Heart right ventricle (tissue), 16 donors: ENCODE measurements at regions not wholly inside any gene's neighbourhood (a gene's known extent, or its start where the extent isn't known, plus 50 kb on each side); places are given as distances from the start of the nearest gene placed in this dataset.
A peak's percentile ranks its signal among the peaks of the same experiment; 100 is the strongest.

Experiments used
- ATAC-seq, 8 donors: fragments of 200-7000 bp; cut with Tn5 transposase; one replicate each; pipeline ENCODE4 v1.9.1; 2020; ENCODE audit warnings: mild to moderate bottlenecking in 8 of 8, moderate library complexity in 8 of 8, moderate number of reproducible peaks in 1 of 8
- DNase-seq, 2 donors: peaks; one replicate each; pipeline ENCODE4 v3.0.0-alpha.2; 2020
- H3K27ac ChIP-seq, 10 donors: fragments of 200-600 bp; sonication (generic) in 2 of 10; one replicate each; pipeline versions ENCODE4 v1.5.0 to v1.8.0; 2020 to 2022; ENCODE audit warnings: mild to moderate bottlenecking in 3 of 10
- H3K27me3 ChIP-seq, 7 donors: fragments of 200-600 bp; one replicate each; pipeline ENCODE4 v1.8.0; 2021 to 2022; ENCODE audit warnings: mild to moderate bottlenecking in 2 of 7
- H3K36me3 ChIP-seq, 9 donors: fragments of 200-600 bp; sonication (generic) in 1 of 9; one replicate each; pipeline versions ENCODE4 v1.5.0 to v1.8.0; 2020 to 2022; ENCODE audit warnings: mild to moderate bottlenecking in 2 of 9
- H3K4me1 ChIP-seq, 9 donors: fragments of 200-600 bp; sonication (generic) in 1 of 9; one replicate each; pipeline versions ENCODE4 v1.5.0 to v1.8.0; 2020 to 2022; ENCODE audit warnings: mild to moderate bottlenecking in 4 of 9
- H3K4me3 ChIP-seq, 10 donors: fragments of 200-600 bp; sonication (generic) in 2 of 10; one replicate each; pipeline versions ENCODE4 v1.5.0 to v1.8.0; 2020 to 2022; ENCODE audit warnings: mild to moderate bottlenecking in 7 of 10, moderate library complexity in 2 of 10
- H3K9me3 ChIP-seq, 11 donors: fragments of 200-600 bp in 10 of 11; sonication (generic) in 2 of 11; one replicate each; pipeline versions ENCODE4 v1.5.0 to v1.8.0; 2013 to 2022; ENCODE audit warnings: mild to moderate bottlenecking in 2 of 11, control low read depth in 1 of 11, moderate library complexity in 1 of 11
- WGBS, 2 donors: extraction: QIAGEN DNeasy Blood & Tissue Kit; methylation state at CpG; one replicate each; pipeline ENCODE4 v1.1.7; 2013; ENCODE audit warnings: inconsistent platforms in 1 of 2; 5-methylcytosine and 5-hydroxymethylcytosine counted together
- intact Hi-C, 10 donors: fragments of 100-400 bp; cut with DNase I; formaldehyde crosslinking; loops; one replicate each; pipeline versions ENCODE4 v1.11.1 to v1.14.2; 2022
- TF ChIP-seq, protein P1 (sequence below), 9 donors: fragments of 200-600 bp; sonication (generic) in 2 of 9; IDR thresholded peaks; one replicate each; pipeline versions ENCODE4 v1.5.0 to v1.8.0; 2021 to 2022; ENCODE audit warnings: antibody characterized with exemption in 9 of 9, mild to moderate bottlenecking in 5 of 9, moderate library complexity in 1 of 9
- donor health status: Arrhythmogenic right ventricular cardiomyopathy.
- donor health status: ischemic (EF 13 %, LVEDD 7.1; RV severe dilation, severe dysfunction).
- donor health status: healthy with polysubstance abuse.
- donor health status: DM: no; HTN: yes; CAD: no.
- donor health status: DM: no; HTN: no; CAD: no.
- donor health status: ischemic (EF 25% LVEDD 6.9; RV normal size, moderate dysfunction).
- donor health status: ischemic (EF 25% LVEDD 5.7; RV mildly dilated, moderate dysfunction).
- donor health status: healthy.
- donor health status: DM: yes; HTN: yes; CAD: no.
- donor health status: Ischemic cardiomyopathy.
- donor health status: ischemic (EF 35%, LVEDD 5.7; RV mildly dilated, moderate dysfunction).
- donor health status: nonischemic (EF 11% LVEDD 7.7; RV severe dilation, severe dysfunction).
- donor health status: DM: yes; HTN: yes; CAD: no.
- donor health status: PGD.
- donor health status: ischemic (EF 29% LVEDD 5.4; RV normal size, mild dysfunction).
- donor health status: nonischemic (EF 23%, LVEDD 6.1; RV moderate dilation, normal function).

GRCh38 chr1:104765085-104765484 lies 1015.4 kb downstream of the AMY1C start:
- ATAC-seq (no peak), DNase-seq (no peak)
- H3K4me3 ChIP-seq: no peak overlapping the region
- 48 to 60% methylated on average over 1 of the region's 1 CpG for WGBS, 2 donors
- no peaks in the 10 kb centered on the region for H3K36me3 ChIP-seq
- no peaks in the 10 kb centered on the region for H3K27me3 ChIP-seq
- H3K4me1 ChIP-seq: no peaks in the 10 kb centered on the region
- TF ChIP-seq, protein P1, sequence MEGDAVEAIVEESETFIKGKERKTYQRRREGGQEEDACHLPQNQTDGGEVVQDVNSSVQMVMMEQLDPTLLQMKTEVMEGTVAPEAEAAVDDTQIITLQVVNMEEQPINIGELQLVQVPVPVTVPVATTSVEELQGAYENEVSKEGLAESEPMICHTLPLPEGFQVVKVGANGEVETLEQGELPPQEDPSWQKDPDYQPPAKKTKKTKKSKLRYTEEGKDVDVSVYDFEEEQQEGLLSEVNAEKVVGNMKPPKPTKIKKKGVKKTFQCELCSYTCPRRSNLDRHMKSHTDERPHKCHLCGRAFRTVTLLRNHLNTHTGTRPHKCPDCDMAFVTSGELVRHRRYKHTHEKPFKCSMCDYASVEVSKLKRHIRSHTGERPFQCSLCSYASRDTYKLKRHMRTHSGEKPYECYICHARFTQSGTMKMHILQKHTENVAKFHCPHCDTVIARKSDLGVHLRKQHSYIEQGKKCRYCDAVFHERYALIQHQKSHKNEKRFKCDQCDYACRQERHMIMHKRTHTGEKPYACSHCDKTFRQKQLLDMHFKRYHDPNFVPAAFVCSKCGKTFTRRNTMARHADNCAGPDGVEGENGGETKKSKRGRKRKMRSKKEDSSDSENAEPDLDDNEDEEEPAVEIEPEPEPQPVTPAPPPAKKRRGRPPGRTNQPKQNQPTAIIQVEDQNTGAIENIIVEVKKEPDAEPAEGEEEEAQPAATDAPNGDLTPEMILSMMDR (IDR thresholded peaks at IDR 0.05): no peak
- intact Hi-C loops: no loop called here
- no peaks in the 10 kb centered on the region for H3K9me3 ChIP-seq
- H3K27ac ChIP-seq: no peak overlapping the region

DNA sequence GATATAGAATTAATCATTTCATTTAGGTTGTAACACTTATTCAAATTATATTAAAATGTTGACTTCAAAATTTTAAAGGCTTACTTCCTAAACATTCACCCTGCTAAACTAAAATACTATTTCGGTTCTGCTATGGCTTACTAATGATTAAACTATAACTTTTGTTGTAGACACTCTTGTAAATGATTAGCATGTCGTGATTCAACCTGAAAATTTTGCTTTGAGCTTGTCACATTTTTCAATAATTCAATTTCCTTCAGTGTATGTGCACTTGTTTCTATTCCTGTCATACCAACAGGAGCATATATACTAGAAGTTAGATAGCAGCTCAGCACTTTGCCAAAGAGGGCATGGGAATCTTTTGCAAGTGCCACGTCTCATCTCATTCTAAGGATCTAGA lies 1018.8 kb downstream of the AMY1C start:
- no peaks in the 10 kb centered on the region for H3K9me3 ChIP-seq
- no peak overlapping the region for H3K4me3 ChIP-seq
- ATAC-seq: no peak
- WGBS, 2 donors: 55 to 65% methylated on average over 3 of the region's 3 CpGs
- TF ChIP-seq, protein P1 (IDR thresholded peaks at IDR 0.05): no peak
- intact Hi-C loops: no loop called here
- no peaks in the 10 kb centered on the region for H3K27me3 ChIP-seq
- DNase-seq: no peak
- no peak overlapping the region for H3K27ac ChIP-seq
- no peaks in the 10 kb centered on the region for H3K36me3 ChIP-seq
- no peaks in the 10 kb centered on the region for H3K4me1 ChIP-seq

GRCh38 chr1:104780470-104781078 lies 1030.9 kb downstream of the AMY1C start:
- no peaks in the 10 kb centered on the region for H3K36me3 ChIP-seq
- ATAC-seq (no peak), DNase-seq (no peak)
- TF ChIP-seq, protein P1 (IDR thresholded peaks at IDR 0.05): peak in 8 of 9 donors; percentile 18 to 70 (median 64)
- no peaks in the 10 kb centered on the region for H3K9me3 ChIP-seq
- H3K27ac ChIP-seq: no peak overlapping the region
- intact Hi-C loops: loop anchor here in 1 of 10 donors (10.0 kb wide), 1 partner anchor 1014 kb away; no protein-coding TSS in a partner anchor
- WGBS, 2 donors: 8 to 11% methylated on average over 6 of the region's 6 CpGs
- H3K4me1 ChIP-seq: no peaks in the 10 kb centered on the region
- H3K27me3 ChIP-seq: no peaks in the 10 kb centered on the region
- no peak overlapping the region for H3K4me3 ChIP-seq

DNA sequence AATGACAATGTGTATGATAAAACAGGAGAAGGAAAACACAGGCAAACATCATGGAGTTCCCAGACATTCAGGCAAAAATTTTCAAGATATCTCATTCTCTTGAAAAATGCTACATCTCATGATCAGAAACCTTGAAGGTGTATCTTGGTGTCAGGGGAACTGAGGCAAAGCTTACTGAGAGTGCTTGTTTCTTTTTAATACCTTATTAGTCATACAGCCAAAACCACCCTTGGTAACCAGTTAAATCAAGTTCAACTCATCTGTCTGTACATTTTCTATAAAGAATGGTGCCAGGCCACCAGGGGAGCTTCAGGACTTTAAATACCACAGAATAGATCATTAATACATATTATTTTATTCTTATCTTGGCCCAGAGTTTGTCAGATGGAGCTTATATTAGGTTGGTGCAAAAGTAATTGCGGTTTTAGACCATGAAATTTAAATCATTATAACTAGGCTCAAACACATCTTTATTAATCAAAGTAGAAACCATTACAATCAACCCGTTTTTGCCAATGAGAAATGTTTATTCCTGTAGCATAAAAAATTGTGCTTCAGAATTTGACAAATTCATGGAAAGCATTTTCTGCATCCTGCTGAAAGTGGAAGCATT lies 1036.0 kb downstream of the AMY1C start:
- Histone ChIP-seq H3K27ac (no peak overlapping the region), H3K4me1 (no peaks in the 10 kb centered on the region), H3K36me3 (no peaks in the 10 kb centered on the region), H3K9me3 (peaks cover 0 to 8% (median 0%) of the 10 kb centered on the region in 11 donors), H3K4me3 (no peak overlapping the region), H3K27me3 (no peaks in the 10 kb centered on the region)
- TF ChIP-seq, protein P1 (IDR thresholded peaks at IDR 0.05): no peak
- ATAC-seq (no peak), DNase-seq (no peak)
- intact Hi-C loops: loop anchor here in 1 of 10 donors (10.0 kb wide), 1 partner anchor 1009 kb away; no protein-coding TSS in a partner anchor
- 61 to 74% methylated on average over 2 of the region's 2 CpGs for WGBS, 2 donors
